Tibial artery (tissue), 4 donors: ENCODE measurements at regions not wholly inside any gene's neighbourhood (a gene's known extent, or its start where the extent isn't known, plus 50 kb on each side); places are given as distances from the start of the nearest gene placed in this dataset.

Experiments used
- DNase-seq, 2 donors: peaks; one replicate each; pipeline ENCODE4 v3.0.0-alpha.2; 2019
- H3K27ac ChIP-seq, 2 donors: fragments of 200-600 bp; sonication (generic) in 1 of 2; 1 replicate in 1 of 2; 2 replicates in 1 of 2; pipeline ENCODE4 v1.5.1; 2018 to 2019; ENCODE audit warnings: mild to moderate bottlenecking in 1 of 2
- H3K27me3 ChIP-seq, 2 donors: fragments of 200-600 bp; sonication (generic) in 1 of 2; one replicate each; pipeline versions ENCODE4 v1.5.1 to v1.6.0; 2016 to 2019
- H3K36me3 ChIP-seq, 3 donors: fragments of 200-600 bp; sonication (generic) in 2 of 3; one replicate each; pipeline ENCODE4 v1.5.1; 2016 to 2019; ENCODE audit warnings: mild to moderate bottlenecking in 2 of 3
- H3K4me1 ChIP-seq, 4 donors: fragments of 200-600 bp; sonication (generic) in 2 of 4; 1 replicate in 3 of 4; 2 replicates in 1 of 4; pipeline ENCODE4 v1.5.1; 2016 to 2019
- H3K4me3 ChIP-seq, 2 donors: fragments of 200-600 bp; sonication (generic) in 1 of 2; 1 replicate in 1 of 2; 2 replicates in 1 of 2; pipeline ENCODE4 v1.5.1; 2018 to 2019; ENCODE audit warnings: mild to moderate bottlenecking in 2 of 2
- H3K9me3 ChIP-seq, 3 donors: fragments of 200-600 bp; sonication (generic) in 1 of 3; one replicate each; pipeline ENCODE4 v1.5.1; 2016 to 2019
- CTCF ChIP-seq, 2 experiments: fragments of 200-600 bp in 1 of 2; fragments of 450-650 bp in 1 of 2; IDR thresholded peaks; one replicate each; pipeline ENCODE4 v1.5.1; 2017 to 2019; ENCODE audit warnings: antibody characterized with exemption in 2 of 2, mild to moderate bottlenecking in 1 of 2, moderate library complexity in 1 of 2
- intact Hi-C: fragments of 100-400 bp; cut with DNase I; formaldehyde crosslinking; loops from one replicate; pipeline ENCODE4 v1.15.0; 2023; ENCODE audit warnings: low total_unique reads

GRCh38 chr3:6097556-6097955 lies 763.4 kb upstream of the GRM7 start:
- no peak for TF ChIP-seq CTCF (IDR thresholded peaks at IDR 0.05)
- Histone ChIP-seq H3K36me3 (no peaks in the 10 kb centered on the region), H3K27ac (no peak overlapping the region), H3K4me1 (no peaks in the 10 kb centered on the region), H3K9me3 (no peaks in the 10 kb centered on the region), H3K27me3 (no peaks in the 10 kb centered on the region), H3K4me3 (no peak overlapping the region)
- intact Hi-C loops: no loop called here
- DNase-seq: no peak

GRCh38 chr3:6098516-6099157 lies 762.3 kb upstream of the GRM7 start:
- H3K4me1 ChIP-seq: no peaks in the 10 kb centered on the region
- no peak for TF ChIP-seq CTCF (IDR thresholded peaks at IDR 0.05)
- intact Hi-C loops: no loop called here
- no peaks in the 10 kb centered on the region for H3K9me3 ChIP-seq
- no peak overlapping the region for H3K4me3 ChIP-seq
- H3K36me3 ChIP-seq: no peaks in the 10 kb centered on the region
- H3K27ac ChIP-seq: no peak overlapping the region
- no peaks in the 10 kb centered on the region for H3K27me3 ChIP-seq
- no peak for DNase-seq

- Histone ChIP-seq H3K4me3 (no peak overlapping the region), H3K27ac (no peak overlapping the region), H3K9me3 (no peaks in the 10 kb centered on the region), H3K27me3 (no peaks in the 10 kb centered on the region), H3K4me1 (no peaks in the 10 kb centered on the region), H3K36me3 (no peaks in the 10 kb centered on the region)
- DNase-seq: no peak
- no peak for TF ChIP-seq CTCF (IDR thresholded peaks at IDR 0.05)
- intact Hi-C loops: no loop called here
Observed at GRCh38 chr3:6099458-6100075, 761.3 kb upstream of the GRM7 start.

GRCh38 chr3:6105187-6105586 lies 755.7 kb upstream of the GRM7 start:
- Histone ChIP-seq H3K9me3 (no peaks in the 10 kb centered on the region), H3K27me3 (no peaks in the 10 kb centered on the region), H3K4me1 (no peaks in the 10 kb centered on the region), H3K4me3 (no peak overlapping the region), H3K36me3 (no peaks in the 10 kb centered on the region), H3K27ac (no peak overlapping the region)
- no peak for TF ChIP-seq CTCF (IDR thresholded peaks at IDR 0.05)
- intact Hi-C loops: no loop called here
- DNase-seq: no peak

- intact Hi-C loops: no loop called here
- Histone ChIP-seq H3K4me3 (no peak overlapping the region), H3K27ac (no peak overlapping the region), H3K4me1 (no peaks in the 10 kb centered on the region), H3K27me3 (no peaks in the 10 kb centered on the region), H3K36me3 (no peaks in the 10 kb centered on the region), H3K9me3 (no peaks in the 10 kb centered on the region)
- no peak for DNase-seq
- no peak for TF ChIP-seq CTCF (IDR thresholded peaks at IDR 0.05)
Observed at GRCh38 chr3:6108957-6109356, 752.0 kb upstream of the GRM7 start.
